GM10266 (cell line): ENCODE measurements at regions not wholly inside any gene's neighbourhood (a gene's known extent, or its start where the extent isn't known, plus 50 kb on each side); places are given as distances from the start of the nearest gene placed in this dataset.
"Not testable (repeated sequence)": the region's sequence is repeated elsewhere in the genome, so short reads cannot be mapped to it uniquely, and the experiment has no call there.

Experiments
- DNase-seq: peaks from one replicate; pipeline ENCODE4 v3.0.0; 2012; ENCODE audit errors: extremely low spot score
- CTCF ChIP-seq: IDR thresholded peaks from 2 replicates; pipeline ENCODE4 v1.5.1; 2012; ENCODE audit warnings: mild to moderate bottlenecking, low read depth; ENCODE audit not compliant: control insufficient read depth, insufficient read depth; ENCODE audit errors: missing control alignments

DNA sequence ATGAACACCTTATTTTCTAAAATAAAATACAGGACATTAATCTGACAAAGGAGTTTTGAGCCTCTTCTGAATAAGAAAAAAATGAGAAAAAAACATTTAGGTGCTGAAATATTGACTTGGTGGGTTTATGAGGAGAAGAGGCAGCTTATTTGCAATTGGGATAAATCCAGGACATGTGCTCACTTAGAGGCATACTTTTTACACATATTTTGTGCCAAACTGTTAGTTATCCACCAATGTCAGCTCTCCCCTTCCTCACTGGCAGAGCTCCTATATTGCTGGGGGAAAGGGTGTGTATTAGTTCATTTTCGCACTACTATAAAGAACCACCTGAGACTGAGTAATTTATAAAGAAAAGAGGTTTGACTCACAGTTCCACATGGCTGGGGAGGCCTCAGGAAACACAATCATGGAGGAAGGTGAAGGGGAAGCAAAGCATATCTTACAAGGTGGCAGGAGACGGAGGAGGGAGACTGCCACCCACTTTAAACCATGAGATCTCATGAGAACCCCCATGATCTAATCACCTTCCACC lies 135.4 kb upstream of the EGLN3 start:
- no peak for TF ChIP-seq CTCF
- no peak for DNase-seq

DNA sequence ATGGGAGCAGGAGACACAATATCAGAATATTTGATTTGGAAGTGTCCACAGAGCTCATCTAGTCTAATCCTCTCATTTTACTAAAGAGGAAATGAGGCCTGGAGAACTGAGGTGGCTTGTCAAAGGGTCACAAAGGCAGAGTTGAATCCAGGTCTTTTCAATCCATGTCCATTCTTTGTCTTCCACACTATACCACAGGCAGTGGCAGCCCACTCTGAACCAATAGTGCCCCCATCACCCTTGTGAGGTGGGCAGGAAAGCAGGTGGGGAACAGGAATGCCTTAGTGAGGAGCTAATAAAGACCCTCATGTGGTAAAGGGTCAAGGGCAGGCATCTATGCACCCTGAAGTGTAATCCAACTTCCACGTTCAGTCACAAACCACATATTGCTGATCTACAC lies 134.8 kb upstream of the EGLN3 start:
- no peak for DNase-seq
- TF ChIP-seq CTCF = no peak

DNA sequence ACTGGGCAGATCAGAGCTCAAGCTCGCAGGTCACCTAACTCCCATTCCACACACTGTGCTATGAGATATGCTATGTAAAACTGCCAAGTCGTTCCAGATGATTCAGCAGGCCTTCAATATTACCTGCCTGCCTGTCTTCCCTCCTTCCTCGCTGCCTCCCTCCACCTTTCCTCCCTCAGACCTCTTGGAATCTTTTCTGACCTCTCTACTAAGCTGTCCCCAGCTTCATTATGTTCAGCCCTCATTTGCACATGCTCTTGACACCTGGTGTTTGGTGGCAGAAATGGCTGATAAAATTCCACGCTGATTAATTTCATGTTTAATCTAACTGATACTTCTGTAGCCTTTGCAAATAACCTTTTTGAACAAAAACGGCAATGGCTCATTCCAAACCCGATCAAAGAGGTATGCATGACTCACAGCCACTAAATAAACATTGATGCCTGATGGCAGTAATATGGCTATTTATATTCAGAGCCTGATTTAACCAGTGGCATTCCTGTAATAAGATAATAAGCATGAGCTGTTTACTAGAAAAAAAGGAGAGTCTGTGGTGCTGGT lies 130.8 kb upstream of the EGLN3 start:
- no peak for TF ChIP-seq CTCF
- DNase-seq = no peak

GRCh38 chr14:34081101-34081575 lies 130.3 kb upstream of the EGLN3 start:
- no peak for DNase-seq
- no peak for TF ChIP-seq CTCF

GRCh38 chr14:34079643-34080042 lies 128.8 kb upstream of the EGLN3 start:
- not testable (repeated sequence) for DNase-seq

DNA sequence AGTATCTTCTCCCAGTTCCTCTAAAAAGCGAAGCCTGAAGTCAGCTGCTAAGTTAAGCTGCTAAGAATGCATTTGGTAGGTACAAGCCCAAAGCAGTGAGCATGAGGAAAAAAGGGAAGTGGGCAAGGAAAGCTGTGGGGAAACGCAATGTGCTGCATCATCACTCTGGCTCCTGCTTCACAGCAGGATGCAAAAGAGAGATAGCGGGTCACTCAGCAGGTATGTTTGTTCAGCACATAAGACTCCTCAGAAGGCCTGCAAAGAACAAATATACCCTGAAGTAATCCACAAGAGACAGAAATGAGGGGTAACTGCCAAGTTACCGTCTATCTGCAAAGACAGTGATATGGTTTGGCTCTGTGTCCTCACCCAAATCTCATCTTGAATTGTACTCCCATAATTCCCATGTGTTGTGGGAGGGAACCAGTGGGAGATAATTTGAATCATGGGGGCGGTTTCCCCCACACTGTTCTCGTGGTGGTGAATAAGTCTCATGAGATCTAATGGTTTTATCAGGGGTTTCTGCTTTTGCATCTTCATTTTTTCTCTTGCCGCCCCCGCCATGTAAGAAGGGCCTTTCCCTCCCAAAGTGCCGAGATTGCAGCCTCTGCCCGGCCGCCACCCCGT lies 127.4 kb upstream of the EGLN3 start:
- DNase-seq = no peak
- no peak for TF ChIP-seq CTCF

- no peak for DNase-seq
- TF ChIP-seq CTCF = no peak
Measured at GRCh38 chr14:34075826-34076225, 125.0 kb upstream of the EGLN3 start.
